NOMO-1 treated with DMSO at 0.1 percent for 48 hours (cell line): ENCODE measurements at regions not wholly inside any gene's neighbourhood (a gene's known extent, or its start where the extent isn't known, plus 50 kb on each side); places are given as distances from the start of the nearest gene placed in this dataset.
"Not testable (repeated sequence)": the region's sequence is repeated elsewhere in the genome, so short reads cannot be mapped to it uniquely, and the experiment has no call there.

Experiments
- DNase-seq: peaks from one replicate; lab custom pipeline; 2025; ENCODE audit not compliant: unreplicated experiment; lab: John Stamatoyannopoulos, UW

DNA sequence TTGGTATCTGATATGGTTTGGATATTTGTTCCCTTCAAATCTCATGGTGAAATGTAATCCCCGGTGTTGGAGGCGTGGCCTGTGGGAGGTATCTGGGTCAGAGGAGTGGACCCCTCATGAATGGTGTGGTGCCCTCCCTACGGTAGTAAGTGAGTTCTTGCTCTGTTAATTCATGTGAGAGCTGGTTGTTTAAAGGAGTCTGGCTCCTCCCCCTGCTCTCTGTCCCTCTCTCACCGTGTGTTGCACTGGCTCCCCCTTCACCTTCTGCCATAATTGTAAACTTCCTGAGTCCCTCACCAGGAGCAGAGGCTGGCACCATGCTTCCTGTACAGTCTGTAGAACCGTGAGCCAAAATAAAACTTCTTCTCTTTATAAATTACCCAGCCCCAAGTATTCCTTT lies 246.9 kb upstream of the AGTR1 start:
- no peak for DNase-seq

DNA sequence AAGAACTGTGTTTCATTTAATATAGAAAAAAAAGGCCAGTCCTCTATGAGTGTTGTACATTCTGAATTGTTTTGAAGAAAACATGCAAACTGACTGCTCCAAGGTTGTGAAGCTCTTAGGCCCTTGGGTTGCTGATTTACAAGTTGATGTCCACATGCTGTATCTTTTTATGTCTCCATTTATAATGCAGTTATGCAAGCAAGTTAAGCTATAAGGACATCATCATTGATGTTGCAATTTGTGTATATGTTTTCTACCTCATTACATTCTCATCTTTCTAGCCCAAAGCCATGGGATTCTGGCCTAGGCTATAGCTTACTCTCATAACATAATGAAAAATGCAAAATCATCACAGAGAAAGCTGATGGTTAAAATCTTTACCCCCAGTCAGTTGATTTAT lies 245.7 kb upstream of the AGTR1 start:
- DNase-seq, result no peak

DNA sequence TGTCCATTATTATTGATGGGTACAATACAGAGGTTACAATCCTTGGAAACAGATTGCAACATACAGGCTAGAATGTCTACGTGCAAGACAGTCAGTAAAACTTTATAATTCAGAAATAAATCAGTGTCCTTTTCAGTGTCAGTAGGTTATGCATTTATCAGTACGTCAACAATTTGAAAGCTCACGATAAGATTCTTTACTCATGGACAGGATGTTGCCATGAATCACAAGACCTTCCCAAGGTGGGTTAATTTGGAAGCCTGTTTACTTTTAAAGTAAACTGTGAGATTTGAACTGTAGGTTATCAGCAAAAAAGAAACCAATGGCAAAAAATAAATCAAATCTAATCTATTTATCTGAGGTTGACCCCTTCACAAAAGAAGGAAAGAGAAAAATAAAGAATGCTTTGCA lies 243.9 kb upstream of the AGTR1 start:
- DNase-seq, result no peak

DNA sequence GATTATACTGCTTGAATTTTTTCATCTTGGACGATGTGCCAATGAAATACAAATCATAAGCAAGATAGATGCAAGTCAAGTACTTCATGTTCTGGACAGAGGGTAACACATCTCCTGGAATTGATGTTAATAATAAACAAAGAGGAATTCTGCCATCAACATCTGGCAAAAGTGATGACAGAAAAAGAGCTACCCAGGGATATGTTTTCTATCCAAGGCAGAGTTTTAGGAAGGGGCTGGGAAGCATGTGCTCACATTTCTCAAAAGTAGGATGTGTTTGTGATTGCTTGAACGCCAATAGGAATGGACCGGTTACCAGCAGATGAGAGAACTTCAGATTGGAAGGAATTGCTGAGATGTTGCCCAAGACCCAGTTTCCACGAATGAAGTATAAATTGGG lies 242.6 kb upstream of the AGTR1 start:
- no peak for DNase-seq

DNA sequence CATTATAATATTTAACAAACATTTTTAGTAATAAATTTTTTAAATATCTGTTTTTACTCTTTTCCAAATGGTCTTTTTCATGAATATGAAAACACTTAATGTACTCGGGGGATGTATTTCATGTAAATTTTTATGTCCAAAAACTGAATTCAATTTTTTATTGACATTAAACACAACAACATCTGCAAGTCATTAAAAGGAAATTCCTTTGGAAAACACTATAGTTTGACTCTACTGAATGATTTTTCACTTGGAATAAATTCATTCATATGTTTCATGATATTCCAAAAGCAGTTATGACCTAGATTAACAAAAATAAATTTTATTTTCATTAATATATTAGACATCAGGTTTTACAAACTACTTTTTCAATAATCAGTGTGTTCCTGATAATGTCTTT lies 239.8 kb upstream of the AGTR1 start:
- DNase-seq, result no peak

DNA sequence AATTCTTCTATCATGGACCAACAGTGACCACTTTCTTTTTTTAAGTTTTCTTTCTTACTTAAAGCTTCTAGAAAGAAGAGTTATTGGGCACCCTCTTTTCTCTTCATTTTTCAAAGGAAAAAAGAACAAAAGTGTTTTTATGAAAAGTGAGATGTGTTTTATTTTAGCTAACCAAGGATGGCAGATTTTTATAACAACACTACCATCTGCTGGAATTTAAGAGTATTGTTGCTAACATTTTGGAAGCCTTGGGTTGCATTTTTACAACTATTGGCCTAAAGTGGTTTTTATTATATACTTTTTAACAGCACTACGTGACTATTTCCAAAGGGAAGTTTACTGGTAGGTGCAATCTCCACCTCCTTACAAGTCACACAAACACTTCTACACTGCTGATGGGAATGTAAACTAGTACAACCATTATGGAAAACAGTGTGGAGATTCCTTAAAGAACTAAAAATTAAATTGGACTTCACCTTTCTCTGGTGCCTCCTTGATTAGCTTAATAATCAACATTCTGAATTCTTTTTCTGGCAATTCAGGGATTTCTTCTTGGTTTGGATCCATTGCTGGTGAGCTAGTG lies 237.7 kb upstream of the AGTR1 start:
- peak; percentile 21 for DNase-seq

DNA sequence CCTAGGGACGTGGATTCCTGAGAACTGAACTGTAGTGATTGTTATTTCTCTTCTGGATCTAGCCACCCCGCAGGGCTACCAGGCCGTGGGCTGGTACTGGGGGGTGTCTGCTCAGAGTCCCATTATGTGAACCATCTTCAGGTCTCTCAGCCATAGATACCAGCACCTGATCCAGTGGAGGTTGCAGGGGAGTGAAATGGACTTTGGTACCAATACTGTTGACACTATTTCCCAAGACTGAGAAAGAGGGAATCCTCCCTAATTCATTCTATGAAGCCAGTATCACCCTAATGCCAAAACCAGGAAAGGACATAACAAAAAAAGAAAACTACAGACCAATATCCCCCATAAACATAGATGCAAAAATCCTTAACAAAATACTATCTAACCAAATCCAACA lies 237.0 kb upstream of the AGTR1 start:
- no peak for DNase-seq

DNA sequence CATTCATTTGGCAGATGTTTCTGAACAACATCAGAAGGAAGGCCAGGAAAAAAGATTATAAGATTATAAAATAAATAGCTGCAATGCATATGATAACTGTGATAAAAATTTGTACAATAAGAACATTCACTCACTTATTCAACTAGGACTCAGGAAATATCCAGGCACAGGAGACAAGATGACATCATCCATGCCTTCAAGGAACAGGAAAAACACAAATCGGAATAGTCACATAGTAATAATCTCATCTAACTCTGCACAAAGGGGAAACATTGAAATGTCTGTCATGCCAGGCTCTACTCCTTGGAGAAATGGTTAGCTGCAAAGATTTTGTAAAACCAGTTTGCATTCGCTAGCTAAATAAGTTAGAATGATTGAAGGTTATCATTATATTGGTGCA lies 233.5 kb upstream of the AGTR1 start:
- DNase-seq, result no peak

DNA sequence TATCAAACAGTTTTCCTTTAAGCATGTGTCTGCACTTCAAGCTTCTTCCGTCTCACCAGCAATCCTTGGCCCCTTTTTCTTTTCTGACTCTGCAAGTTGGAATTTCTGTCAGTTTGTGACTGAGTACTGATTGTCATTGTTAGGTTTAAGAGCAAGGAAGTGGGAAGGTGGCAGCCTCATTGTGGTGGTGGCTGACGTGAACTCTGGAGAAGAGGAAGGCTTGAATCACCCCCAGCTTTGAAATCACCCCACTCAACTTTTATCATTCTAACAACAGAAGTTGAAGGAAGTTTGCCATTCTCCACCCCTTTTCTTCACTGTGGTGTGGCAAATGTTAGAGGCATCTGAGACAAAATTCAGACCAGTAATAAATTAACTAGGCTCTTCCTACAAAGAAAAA lies 231.6 kb upstream of the AGTR1 start:
- no peak for DNase-seq

DNA sequence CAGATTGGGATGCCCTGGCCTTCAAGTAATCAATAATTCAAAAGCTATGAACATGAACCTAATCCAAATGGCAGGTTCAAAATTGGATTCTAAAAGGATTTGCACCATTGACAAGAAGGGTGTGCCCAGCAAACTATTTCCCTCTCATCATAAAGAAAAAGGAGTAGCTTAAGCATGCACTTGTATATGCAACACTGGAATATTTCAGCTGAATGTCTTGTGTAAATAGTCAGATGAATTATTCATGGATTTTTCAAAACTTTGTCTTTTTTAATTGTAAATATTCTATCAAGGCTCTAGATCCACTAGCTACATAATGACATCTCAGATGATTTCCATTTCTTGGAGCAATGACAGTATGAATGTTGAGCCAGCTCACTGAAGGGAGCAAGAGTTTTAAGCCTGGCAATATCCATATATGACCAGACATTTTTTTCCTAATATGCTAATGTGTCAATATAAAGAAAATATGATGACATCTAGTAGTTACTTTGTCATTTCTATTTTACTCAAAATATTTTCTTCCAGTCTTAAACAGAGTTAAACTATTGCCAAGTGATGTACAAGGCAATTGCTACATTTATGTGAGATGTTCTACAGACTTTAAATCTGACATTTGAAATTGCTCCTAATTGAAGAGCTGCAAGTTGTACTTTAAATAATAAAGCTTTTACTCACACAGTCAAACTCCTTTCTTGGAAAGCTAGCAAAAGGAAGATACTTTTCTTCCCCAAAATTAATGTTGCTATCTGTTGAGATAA lies 230.5 kb upstream of the AGTR1 start:
- DNase-seq, result no peak

DNA sequence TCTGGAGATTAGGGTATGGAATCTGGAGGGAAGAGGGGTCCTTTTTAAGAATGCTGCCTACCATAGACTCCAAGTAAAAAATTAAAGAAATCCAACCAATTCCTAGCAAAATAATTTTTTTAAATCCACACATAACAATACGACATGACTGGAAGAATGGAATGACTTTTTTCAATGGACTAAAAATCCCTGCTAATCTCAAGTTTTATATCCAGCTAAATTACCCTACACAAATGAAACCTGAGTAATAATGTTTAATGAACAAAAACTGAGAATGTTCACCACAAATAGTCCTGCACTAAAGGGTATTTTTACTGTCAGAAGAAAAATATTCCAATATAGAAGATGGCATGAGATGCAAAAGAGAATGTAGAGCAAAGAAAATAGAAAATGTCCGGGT lies 220.3 kb upstream of the AGTR1 start:
- no peak for DNase-seq

DNA sequence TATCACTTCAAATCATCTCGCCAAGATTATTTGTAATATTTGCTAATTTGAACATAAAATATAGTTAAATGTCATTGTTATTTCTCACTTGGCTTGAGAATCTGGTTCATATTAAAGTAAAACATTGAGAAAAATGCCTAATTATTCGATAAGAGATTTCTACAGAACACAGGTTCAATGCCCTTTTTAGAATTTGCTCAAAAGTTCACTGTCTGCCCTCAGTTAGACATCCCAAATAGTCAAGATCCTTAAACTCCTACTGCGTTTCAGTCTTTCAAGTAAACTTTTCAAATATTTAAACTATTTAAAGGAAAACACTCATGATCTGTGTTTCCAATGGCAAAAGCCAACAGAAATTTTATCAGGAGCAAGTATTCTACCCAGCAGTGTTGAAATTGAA lies 204.1 kb upstream of the AGTR1 start:
- DNase-seq, result no peak

DNA sequence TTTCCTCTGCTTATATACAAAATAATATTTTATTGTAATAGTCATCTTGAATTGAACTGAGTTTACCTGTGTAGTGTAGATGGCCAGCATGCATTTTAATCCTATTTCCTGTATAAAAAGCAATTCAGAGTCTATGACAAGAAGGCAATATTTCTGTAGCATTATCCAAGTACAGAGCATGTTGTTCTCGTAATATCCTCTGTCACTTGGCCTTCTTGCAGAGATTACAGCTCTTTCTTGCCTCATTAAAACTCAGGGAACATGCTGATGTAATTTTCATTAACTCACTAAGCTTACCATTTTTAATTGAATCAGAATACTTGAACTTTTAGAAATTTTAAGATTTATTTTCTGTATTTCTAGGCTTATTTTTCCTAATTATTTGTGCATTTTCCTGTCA lies 203.3 kb upstream of the AGTR1 start:
- DNase-seq, result no peak

DNA sequence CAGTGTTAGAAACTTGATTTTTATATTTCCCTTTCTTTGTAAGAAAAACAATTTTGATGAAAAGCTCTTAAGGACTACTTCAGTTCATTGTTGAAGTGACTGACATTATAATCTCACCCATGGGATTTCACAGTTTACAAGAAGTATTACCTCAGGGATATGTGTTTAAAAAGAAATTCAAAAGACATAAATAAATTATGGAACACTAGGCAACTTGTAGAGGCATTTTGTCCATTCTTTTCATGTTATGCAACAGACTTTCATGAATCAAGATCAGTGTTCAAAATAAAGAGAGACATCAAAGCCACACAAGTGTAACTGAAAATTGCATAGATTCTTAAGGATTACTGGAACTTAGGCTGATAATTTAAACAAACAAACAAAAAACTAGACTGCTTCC lies 196.8 kb upstream of the AGTR1 start:
- no peak for DNase-seq

DNA sequence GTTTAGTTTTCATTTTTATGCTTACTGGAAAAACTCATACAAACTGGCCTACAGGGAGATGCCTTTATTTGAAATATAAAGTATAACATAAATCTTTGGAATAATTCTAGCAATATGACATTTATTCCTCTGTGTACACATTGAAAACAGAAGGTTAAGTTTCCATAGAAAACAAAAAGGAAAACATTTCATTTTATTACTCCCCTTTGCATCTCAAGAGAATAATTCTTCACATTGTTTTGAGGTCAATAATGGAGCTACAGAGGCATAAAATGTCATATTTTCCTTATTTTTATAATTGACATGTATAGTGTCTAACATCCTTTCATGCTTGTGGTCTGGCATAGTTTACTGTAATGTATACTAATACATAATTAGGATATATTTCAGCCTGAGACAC lies 187.6 kb upstream of the AGTR1 start:
- no peak for DNase-seq

DNA sequence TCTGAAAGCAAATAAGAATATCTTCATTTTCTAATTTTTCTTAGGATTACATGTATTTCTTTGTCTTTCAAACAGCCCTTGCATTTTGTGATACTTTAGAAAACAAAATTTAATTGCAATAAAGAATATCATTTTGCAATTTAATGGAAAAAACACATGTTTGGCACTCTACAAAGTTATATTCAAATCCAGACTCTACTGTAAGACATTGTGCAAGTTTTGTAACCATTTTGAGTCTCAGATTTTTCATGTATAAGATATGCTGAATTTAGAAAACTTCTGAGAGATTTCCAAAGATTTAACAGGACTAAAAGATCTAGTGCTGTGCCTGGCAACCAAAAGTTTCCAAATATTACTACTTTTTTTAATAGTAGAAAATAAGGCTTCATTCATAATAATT lies 187.1 kb upstream of the AGTR1 start:
- no peak for DNase-seq

DNA sequence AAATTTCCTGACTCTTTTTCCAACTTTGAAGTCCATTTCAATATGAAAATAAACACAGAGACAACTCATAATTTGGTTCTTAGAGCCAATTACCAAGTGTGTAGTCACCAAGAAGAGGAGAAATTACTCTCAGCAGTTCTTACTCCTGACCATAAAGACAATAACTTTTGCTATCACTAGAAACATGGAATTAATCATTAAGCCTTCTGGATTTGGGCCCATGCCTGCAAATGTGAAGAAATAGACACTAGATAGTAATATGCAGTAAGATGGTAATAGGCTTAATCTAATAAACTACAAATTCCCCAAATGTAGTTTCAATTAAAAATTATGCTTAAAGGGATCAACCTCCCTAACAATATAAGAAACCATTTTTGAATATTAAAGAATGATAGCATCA lies 185.1 kb upstream of the AGTR1 start:
- DNase-seq, result no peak

DNA sequence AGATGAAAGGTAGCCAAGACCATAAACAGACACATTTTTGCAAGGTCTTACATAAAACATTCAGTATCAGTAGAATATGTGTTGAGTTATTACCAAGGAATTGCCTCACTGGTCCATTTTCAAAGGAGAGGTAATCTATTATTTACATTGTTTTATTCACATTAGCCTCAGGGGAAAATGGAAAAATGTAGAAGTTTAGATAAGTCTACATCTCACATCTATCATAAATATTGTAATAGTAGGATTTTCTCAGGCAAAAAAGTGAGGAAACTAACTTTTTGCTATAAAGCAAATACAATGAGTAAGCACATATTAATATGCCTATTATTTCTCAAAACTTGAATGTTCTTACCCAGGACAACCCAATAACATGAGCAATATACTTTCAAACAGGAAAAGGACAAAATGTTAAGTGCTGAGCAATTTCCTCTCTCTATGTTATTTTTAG lies 184.6 kb upstream of the AGTR1 start:
- no peak for DNase-seq

DNA sequence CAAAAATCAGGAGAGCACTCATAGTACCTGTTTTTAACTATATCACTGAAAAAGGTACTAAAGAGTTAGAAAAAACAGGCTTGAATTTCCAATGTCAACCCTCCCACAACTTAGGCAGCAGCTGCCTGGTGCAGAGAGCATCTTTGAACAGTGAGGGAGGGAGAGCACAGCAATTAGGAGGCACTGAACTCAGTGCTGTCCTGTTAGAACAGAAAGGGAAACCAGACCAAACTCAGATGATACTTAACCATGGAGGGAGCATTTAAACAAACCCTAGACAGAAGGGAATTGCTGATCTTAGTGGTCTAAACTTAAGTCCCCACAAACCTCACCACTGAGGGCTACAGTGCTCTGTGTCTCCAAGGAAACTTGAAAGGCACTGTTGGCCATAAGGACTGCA lies 179.2 kb upstream of the AGTR1 start:
- DNase-seq, result no peak

DNA sequence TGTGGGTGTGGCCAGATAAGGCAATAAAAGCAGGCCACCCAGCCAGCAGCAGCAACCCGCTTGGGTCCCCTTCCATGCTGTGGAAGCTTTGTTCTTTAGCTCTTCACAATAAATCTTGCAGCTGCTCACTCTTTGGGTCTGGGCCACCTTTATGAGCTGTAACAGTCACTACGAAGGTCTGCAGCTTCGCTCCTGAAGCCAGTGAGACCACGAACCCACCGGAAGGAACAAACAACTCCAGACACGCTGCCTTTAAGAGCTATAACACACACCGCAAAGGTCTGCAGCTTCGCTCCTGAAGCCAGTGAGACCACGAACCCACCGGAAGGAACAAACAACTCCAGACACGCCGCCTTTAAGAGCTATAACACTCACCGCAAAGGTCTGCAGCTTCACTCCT lies 172.1 kb upstream of the AGTR1 start:
- not testable (repeated sequence) for DNase-seq

DNA sequence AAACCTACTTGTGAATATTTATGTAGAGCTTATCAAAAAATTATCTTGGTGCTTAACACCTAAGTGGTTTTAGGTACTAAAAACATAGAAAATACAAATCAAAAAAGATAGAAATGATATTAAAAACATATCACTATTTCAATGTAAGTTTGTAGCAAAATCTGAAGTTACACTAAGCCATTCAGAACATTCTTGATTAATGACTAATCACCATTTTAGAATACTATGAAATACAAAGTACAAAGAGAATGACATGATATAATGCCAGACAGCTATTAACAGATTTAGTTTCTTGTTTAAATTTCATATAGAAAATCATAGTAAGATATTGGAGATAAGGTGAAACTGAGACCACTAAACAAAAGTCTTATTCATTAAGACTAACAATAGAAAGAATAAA lies 169.7 kb upstream of the AGTR1 start:
- DNase-seq, result no peak

DNA sequence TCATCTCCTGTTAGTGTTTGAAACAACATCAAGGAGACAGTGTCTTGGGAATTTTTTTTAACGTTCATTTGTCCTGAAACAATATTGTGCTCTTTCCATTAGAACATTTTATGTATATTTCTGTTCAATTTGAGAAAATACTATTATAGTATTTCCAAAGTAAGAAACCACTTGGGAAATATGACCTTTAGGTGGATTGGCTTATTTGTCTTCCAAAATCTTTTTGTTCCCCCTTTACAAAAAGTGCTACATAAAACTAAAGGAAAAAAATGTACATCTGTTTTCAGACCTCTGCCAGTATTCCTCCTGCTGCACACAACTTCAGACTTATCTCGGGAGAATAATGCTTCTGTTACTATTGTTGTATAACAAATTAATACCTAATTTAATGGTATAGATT lies 165.9 kb upstream of the AGTR1 start:
- no peak for DNase-seq

DNA sequence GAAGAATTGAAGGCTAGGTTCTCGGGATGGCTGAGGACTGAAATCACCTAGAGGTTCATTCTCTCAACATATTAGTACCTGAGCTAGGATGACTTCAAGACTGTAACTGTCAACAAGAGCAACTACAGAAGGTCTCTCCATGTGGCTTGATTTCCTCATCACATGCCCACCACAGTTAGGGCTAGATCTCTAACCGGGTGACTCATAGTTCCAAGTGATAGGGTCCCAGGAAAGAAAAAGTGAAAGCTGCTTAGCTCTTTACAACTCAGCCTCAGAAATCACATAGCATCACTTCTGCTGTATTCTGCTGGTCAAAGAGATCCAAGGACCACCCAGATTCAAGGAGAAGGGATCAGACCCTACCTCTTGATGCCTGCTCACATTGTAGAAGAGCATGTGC lies 165.4 kb upstream of the AGTR1 start:
- DNase-seq, result no peak
